ENCODE measurements at regions not wholly inside any gene's neighbourhood (a gene's known extent, or its start where the extent isn't known, plus 50 kb on each side); places are given as distances from the start of the nearest gene placed in this dataset.

DNA sequence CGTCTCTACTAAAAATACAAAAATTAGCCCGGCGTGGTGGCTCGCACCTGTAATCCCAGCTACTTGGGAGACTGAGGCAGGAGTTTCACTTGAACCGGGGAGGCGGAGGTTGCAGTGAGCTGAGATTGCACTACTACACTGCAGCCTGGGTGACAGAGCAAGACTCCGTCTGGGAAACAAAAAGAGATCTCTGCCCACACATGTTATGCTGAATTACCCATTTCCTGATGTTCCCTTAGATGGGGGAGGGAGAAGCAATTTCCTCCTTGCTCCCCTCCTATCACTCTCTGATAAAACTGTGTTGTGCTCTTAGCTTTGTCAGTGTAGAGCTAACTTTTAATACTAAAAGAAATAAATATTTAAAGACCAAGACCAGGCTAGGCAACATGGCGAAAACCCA, 102.5 kb downstream of the LARP7 start:
- TF ChIP-seq YY1 (IDR thresholded peaks at IDR 0.05; ENCODE audit: low read depth) (no peak), CEBPB (IDR thresholded peaks at IDR 0.05) (no peak), USF1 (IDR thresholded peaks at IDR 0.05) (no peak), EP300 (IDR thresholded peaks at IDR 0.05; ENCODE audit: borderline replicate concordance) (no peak)

DNA sequence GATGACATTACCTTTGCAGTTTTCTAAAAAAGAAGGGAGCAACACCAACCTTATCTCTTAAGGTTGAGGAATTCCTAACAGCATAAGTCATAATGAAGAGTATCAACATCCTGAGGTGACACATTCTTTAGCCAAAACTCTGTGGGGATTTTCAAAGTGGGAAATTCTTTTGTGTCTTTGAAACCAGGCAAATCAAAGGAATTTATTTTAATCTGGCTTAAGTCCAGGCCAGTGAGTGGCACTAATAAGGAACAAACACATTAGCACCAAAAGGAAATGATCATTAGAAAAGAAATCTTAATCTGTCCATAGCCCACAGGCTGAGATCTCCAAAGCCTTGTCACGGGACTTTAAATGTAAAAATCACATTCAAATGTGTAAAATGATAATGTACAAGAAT, 110.1 kb downstream of the LARP7 start:
- TF ChIP-seq NFIC (IDR thresholded peaks at IDR 0.05) (no peak), EGR1 (IDR thresholded peaks at IDR 0.05) (no peak), TEAD4 (IDR thresholded peaks at IDR 0.05) (peak; percentile 27; the same call in 1 of the 2 replicates)

DNA sequence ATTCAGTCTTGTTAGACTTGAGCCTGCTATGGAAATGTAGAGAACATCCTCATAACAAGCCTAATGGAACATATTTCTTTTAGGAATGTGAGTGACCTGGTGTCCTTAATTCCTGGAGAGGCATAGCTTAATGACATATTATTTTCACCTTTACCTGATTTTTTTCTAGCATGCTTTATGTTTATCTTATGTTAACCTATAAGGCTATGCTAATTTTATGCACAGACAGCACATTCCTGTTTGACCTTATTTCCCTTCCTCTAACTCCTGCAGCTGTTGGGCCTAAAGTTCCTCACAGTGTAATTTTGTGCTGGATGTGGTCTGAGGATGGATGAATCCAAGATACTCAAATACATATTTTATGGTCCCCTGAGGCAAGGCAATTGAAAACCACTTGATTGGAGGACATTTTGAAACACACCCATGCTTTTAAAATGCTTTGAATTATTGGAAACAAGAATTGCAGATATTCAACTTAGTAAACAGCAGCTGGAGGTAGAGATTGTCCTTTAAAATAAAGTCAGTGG, 111.5 kb downstream of the LARP7 start:
- TF ChIP-seq CEBPB (IDR thresholded peaks at IDR 0.05) (no peak), YY1 (IDR thresholded peaks at IDR 0.05; ENCODE audit: low read depth) (no peak), TAF1 (IDR thresholded peaks at IDR 0.05; ENCODE audit: low read depth) (no peak), FOXM1 (IDR thresholded peaks at IDR 0.05; ENCODE audit: borderline replicate concordance, low read depth) (no peak), TEAD4 (IDR thresholded peaks at IDR 0.05) (no peak), CREB1 (IDR thresholded peaks at IDR 0.05; ENCODE audit: low read depth) (no peak), REST (IDR thresholded peaks at IDR 0.05; ENCODE audit: low read depth) (no peak), EP300 (IDR thresholded peaks at IDR 0.05; ENCODE audit: borderline replicate concordance) (no peak)

DNA sequence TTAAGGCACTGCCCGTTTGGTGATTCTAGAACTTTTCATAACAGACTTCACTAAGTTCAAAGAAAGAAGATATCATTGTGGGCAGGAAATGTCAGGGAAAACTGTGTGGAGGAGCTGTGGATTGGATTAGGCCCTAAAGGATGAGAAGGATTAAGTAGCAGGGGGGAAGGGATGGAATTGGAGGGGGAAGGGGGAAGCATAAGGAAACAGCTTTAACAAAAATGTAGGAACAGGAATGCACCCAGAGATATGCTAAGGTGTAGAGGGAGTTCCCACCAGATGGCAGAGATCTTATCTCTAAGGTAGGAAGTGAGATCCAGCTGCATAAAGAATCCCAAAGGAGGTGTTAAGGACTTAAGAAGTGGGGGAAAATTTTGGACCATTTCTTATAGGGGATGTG, 114.5 kb downstream of the LARP7 start:
- no peak for TF ChIP-seq MAX (IDR thresholded peaks at IDR 0.05)
- TF ChIP-seq TAF1 (IDR thresholded peaks at IDR 0.05; ENCODE audit: low read depth) = no peak
- no peak for TF ChIP-seq USF1 (IDR thresholded peaks at IDR 0.05)
- TF ChIP-seq ZBTB7A (IDR thresholded peaks at IDR 0.05; ENCODE audit: low read depth) = no peak
- TF ChIP-seq EGR1 (IDR thresholded peaks at IDR 0.05) = no peak
- TF ChIP-seq REST (IDR thresholded peaks at IDR 0.05; ENCODE audit: low read depth) = no peak
- TF ChIP-seq TCF12 (IDR thresholded peaks at IDR 0.05; ENCODE audit: low read depth) = no peak
- no peak for TF ChIP-seq YY1 (IDR thresholded peaks at IDR 0.05; ENCODE audit: low read depth)
- no peak for TF ChIP-seq TEAD4 (IDR thresholded peaks at IDR 0.05)
- no peak for TF ChIP-seq CREB1 (IDR thresholded peaks at IDR 0.05; ENCODE audit: low read depth)
- no peak for TF ChIP-seq CEBPB (IDR thresholded peaks at IDR 0.05)
- TF ChIP-seq FOXM1 (IDR thresholded peaks at IDR 0.05; ENCODE audit: borderline replicate concordance, low read depth) = no peak
- no peak for TF ChIP-seq EP300 (IDR thresholded peaks at IDR 0.05; ENCODE audit: borderline replicate concordance)

DNA sequence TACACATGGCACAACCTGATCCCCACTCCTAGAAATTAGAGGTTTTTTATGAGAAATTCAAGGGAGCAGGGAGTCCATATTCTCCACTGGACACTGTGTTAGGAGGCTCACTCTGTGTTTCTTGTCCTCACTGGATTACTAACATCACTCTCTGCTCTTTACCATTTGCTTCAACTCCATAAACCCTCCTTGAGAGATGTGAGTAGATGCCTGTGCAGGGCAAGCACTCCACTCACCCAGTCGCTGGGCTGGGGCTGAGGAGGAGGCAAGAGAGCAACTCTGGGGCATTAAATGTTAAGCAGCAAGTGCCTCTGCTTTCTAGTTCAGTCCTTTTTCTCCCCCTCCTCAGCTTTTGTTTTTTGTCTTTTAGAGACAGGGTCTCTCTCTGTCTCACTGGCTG, 115.1 kb downstream of the LARP7 start:
- TF ChIP-seq TAF1 (IDR thresholded peaks at IDR 0.05; ENCODE audit: low read depth) = no peak
- TF ChIP-seq FOXM1 (IDR thresholded peaks at IDR 0.05; ENCODE audit: borderline replicate concordance, low read depth) = no peak
- TF ChIP-seq MAX (IDR thresholded peaks at IDR 0.05) = no peak
- no peak for TF ChIP-seq CREB1 (IDR thresholded peaks at IDR 0.05; ENCODE audit: low read depth)
- TF ChIP-seq EP300 (IDR thresholded peaks at IDR 0.05; ENCODE audit: borderline replicate concordance) = no peak
- TF ChIP-seq USF1 (IDR thresholded peaks at IDR 0.05) = no peak
- no peak for TF ChIP-seq TCF12 (IDR thresholded peaks at IDR 0.05; ENCODE audit: low read depth)
- TF ChIP-seq NFIC (IDR thresholded peaks at IDR 0.05) = no peak
- no peak for TF ChIP-seq TEAD4 (IDR thresholded peaks at IDR 0.05)
- no peak for TF ChIP-seq CEBPB (IDR thresholded peaks at IDR 0.05)
- no peak for TF ChIP-seq REST (IDR thresholded peaks at IDR 0.05; ENCODE audit: low read depth)

Data from Ishikawa (cell line).